SU-DHL-6 (cell line): ENCODE measurements at regions not wholly inside any gene's neighbourhood (a gene's known extent, or its start where the extent isn't known, plus 50 kb on each side); places are given as distances from the start of the nearest gene placed in this dataset.

ENCODE experiments used
- CTCF ChIP-seq: fragments of 200-600 bp; sonication (generic); IDR thresholded peaks from one replicate; pipeline ENCODE4 v1.5.1; 2017; ENCODE audit warnings: antibody characterized with exemption, mild to moderate bottlenecking, low read length, moderate library complexity; ENCODE audit not compliant: insufficient read depth, poor library complexity, severe bottlenecking
- EZH2phosphoT487 ChIP-seq: fragments of 200-600 bp; sonication (generic), shearing (Covaris generic); conservative IDR thresholded peaks from 2 replicates; pipeline ENCODE4 v1.6.1; 2018; ENCODE audit warnings: mild to moderate bottlenecking, antibody characterized with exemption, low read length, moderate library complexity, mixed read lengths

- no peak for TF ChIP-seq CTCF
- no peak for TF ChIP-seq EZH2phosphoT487
Observed at GRCh38 chr2:163884416-163884815, 148.6 kb upstream of the FIGN start.
